ENCODE measurements at regions not wholly inside any gene's neighbourhood (a gene's known extent, or its start where the extent isn't known, plus 50 kb on each side); places are given as distances from the start of the nearest gene placed in this dataset.
"Not testable (repeated sequence)": the region's sequence is repeated elsewhere in the genome, so short reads cannot be mapped to it uniquely, and the experiment has no call there.

DNA sequence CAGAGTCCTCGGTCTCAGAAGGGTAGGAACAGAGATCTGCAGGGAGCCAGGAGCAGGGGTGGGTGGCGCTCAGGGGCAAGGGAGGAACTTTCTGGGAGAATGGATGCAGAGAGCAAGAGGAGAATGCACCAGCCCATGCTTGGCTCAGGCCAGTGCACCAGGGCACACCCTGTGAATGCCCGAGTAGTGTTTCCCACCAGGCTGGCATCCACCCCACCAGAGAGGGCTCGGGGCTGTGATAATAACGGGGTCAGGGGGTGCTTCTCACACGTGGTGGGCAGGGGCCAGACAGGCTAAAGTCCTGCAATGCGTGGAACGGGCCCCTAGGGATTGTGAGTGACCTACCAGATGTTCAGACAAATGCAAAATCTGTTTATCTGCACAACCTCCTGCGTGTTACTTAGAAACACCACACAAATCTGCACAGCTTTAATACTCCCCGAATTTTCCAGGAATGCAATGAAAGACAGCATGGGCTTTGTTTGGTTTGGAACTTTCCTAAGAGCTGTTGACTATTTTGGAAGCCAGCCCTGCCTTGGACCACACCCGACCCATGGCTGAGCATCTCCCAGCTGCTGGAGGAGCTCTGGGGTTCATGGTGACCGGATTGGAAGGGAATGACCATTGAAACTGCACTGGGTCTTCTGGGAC lies 368.3 kb downstream of the SHANK2 start:
- no peak for DNase-seq

DNA sequence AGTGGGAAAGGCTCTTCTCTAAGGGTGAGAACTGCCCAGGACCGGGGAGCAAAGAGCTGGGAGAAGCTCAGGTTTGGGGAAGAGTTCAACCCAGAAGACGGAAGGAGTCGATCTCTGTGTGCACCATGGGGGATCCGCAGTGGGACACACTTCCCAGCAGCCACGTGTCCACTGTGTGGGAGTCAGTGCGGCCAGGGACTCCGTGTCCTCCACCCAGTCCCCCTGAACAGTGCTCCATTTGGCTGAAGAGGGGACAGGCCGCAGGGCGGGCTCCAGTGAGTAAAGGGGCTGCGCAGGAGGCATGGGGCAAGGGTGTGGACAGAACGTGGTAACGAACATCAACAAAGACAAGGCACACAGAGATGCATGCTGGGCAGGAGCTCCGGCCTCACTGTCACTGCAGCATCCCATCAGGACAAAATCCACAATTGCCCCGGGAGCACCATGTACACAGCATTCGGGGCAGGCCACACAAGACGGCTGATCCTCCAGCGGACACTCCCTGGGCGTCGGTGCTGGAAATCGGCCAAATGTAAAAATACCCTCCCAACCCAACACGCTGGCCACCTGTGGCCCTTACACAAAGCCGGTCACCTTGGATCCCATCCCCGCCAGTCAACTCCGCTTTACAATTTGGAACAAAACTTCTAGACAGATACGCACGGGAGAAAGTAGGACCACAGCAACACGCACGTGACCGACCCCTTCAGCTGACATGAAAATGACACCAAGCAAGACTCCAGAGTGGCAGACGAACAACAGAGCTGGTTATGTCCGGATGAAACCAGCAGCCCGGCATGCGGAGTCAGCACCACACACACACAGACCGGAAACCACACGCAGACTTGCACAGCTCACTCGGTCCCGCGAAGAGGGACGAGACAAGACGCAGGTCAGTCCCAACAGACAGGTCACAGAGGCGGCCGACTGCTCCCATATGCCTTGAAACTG lies 366.8 kb downstream of the SHANK2 start:
- DNase-seq, result no peak

DNA sequence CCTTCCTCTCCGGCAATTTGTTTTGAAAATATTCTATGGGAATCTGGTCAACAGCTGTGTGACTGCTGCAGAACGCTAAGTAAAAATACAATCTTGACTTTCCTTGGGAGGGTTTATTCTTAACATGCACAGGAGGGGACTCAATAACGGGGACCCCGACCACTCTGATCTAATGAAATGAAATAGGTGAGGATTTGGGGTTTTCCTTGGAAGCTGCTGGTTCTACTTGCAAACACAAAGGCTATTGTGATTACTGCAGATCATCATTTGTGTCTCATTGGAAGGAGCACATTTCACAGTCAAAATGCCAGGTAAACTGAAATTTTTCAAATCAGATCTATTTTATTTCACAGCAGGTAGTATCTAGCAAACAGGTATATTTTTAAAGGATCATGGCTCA lies 366.1 kb downstream of the SHANK2 start:
- DNase-seq, result no peak

DNA sequence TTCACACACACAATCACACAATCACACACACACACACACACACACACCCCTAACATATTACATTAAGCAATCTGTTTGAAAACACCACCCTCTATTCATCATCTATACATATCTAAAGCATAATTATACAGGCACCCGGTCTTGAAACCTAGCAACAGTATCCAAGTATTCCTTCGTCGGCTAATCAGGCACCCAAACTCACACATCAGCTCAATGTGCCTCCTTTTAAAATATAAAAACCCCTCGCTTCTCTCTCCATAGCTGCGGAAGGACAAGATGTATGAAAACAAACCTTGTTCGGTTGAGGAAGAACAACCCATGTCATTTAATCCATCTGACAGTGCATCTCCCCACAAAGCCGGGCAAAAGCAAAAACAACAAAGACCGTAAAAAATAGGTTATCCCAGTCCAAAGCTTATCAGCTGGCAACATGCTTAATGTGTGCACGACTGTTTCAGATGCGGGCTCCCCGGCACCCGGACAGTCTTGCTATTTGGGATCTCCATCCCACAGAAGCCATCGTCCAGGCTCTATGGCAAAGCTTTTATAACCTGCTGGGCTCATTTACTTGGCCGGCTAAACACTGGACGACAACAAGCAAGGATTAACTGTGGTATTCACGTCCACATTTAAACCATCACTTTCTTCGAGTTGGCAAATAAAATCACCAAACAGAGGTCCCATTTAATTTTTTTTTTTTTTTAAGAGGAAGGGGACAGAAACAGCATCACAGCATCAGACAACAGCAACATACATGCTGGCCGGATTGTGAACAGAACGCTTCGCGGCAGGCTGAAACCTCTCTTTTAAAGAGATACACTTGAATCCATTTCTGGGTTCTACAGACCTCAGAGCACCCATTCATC lies 365.5 kb downstream of the SHANK2 start:
- no peak for DNase-seq

DNA sequence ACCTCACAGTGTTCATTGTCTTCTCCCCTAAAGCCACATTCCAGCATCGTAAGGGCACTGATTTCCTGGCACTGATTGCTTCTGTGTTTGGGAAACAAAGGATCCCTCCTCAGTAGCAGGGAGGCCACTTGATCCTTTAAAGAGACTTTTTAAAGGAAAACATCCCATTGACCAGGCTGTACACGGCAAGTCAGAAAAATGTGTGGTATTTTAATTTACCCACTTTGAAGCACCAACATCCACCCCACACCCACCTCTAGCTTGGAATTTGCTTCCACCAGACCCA lies 364.9 kb downstream of the SHANK2 start:
- DNase-seq, result no peak

DNA sequence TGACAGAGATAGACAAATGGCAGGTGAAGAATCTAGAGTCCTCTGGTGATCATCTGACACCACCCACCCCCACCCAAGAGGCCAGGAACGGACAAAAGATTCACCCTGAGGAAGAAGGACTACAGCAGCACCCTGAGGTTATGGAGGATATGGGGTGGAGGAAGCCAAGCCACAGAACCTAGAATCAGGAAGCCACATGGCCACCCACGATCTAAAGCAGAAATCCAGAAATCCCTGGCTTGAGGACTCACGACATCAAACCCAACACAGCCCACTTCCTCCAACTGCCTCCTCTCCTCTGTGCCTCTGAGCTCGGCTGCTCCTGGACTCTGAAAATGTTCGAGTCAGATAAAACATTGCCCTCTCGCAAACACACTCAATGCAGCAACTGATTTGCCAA lies 364.3 kb downstream of the SHANK2 start:
- DNase-seq, result no peak

DNA sequence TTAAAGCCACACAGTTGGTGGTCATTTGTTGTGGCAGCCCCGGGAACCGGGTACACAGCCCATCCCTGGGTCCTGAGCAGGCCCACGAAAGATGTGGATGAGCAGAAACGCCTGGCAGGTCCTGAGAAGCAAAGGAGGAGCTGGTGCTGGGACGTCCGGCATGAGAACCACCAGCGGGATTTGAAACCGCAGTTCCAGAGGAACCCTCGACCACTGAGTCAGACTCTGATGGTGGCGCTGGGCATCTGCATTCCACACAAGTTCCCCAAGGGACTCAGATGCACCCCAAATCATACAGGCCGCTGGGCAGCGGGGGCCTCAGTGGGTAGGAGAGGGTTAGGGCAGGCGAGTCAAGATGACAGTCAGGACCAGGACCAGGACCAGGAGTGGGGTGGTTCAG lies 363.0 kb downstream of the SHANK2 start:
- DNase-seq, result no peak

DNA sequence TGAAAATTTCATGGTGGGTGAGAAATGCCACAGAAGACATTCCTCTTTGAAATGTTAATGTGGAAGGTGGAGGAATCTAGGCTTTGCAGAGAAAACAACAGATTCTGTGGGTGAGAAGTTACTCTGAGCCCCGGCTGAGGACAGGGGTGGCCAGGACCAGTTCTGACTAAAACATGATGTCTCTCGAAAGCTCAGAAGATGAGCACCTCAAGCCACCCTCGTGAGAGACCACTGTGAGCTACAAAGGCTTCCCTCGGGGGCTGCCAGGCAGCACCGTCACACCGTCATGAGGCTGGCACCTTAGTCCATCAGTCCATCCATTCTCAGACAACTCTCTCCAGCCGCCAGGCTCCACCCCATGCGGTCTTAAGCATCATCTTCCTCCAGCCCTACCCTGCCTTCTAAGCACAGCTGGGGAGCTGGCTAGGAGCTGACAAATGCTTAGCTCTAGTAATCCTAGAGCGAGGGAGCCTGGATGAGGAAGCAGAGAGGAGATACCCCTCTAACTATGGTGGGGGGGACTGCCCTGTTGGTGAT lies 360.5 kb downstream of the SHANK2 start:
- no peak for DNase-seq

DNA sequence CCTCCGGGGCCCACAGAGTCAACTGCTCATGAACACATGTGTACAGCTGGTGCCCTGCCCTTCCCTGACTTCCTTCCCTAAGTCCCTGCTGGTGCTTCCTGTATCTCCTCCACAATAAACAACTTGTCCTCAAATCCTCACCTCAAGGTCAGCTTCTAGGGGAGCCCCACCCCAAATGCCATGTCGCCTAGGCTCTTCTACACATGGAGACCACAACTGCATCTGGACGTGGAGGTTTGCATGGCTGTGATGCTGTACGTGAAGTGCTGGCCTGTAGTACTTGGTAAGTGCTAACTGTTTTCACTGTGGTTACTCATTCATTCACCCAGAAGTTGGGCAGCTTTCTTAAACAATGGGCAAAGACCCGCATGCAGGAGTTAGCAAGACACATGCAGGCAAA lies 359.5 kb downstream of the SHANK2 start:
- no peak for DNase-seq

DNA sequence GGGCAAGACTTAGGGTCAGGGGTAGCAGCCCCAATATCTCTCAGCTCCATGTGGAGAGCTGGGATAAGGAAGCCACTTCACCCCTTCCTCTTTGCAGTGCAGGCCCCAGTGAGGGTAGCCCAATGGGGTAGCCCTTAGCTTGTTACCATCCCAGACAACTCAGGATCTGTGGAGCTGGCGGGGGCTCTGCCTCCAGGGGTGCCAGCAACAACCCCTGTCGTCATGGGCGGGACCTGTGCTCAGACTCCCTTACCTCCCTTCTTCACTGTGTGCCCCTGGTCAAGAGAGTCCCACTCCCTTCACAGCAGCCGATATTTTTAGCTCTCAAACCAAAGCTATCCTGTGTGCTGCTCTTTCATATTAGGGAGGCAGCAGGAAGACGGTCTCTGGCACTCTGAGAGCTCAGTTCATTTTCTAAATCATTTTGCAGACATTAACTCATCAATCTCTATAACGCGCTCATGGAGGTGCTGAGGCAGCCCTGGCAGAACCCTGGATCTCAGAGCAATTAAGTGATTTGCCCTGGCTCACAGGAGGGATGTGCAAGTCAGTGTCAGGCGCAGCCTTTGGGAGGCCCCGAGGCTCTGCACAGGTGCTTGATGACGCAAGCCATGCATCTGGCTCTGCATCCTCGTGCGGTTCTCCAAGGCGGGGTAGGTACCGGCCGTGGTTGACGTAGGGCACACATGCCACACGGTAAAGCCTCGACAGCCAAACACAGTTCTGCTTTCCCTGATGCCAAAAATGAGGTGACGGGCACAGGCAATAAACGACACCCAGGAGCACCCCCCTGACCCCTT lies 357.6 kb downstream of the SHANK2 start:
- DNase-seq, result no peak

DNA sequence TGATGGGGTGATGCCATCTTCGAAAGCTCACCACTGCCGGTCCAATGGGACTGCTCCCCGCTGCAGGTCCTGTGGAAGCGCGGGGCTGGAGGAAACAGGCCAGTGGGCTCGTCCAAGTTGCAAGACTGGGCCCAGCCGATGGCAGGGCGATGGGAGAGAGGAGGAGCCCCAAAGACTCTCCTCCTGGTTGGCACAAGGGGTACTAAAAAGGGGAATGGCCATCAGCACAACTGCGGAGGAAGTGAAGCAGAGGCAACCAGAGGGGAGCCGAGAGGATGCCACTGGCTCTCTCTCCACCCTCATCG lies 357.1 kb downstream of the SHANK2 start:
- DNase-seq, result no peak

DNA sequence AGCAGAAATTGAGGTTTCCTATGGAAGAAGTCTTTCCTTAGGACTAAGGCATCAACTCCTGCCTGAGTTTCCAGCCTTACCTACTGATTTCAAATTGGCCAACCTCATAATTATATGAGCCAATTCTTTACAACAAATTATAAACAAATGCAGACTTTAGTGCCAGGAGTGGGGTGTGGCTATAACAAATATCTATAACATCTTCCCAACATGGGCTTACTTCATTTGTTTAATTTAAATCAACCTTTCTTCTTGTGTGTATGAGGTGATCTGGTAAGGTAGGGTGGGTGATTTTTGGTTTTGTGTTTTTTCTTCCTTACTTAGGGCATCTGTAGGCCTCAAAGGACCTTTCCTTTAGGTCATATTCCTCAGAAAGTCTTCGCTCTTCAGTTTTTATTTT lies 354.9 kb downstream of the SHANK2 start:
- no peak for DNase-seq

DNA sequence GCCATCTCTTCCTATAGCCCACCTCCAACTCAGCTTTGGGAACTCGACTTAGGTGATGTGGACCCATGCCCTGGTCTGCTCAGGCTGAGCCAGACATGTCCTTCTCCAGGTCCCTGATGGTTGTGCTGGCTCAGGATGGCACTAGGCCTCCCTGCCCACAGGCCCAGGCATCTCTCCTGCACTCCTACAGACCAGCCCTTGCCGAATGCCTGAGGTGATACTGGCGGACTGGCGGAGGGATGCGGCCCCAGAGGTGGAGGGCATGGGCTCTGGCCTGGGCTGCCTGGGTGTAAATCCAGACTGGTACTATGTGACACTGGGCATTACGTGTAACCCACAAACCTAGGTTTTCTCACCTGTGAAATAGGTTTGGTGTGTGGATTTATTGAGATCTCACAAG lies 352.8 kb downstream of the SHANK2 start:
- no peak for DNase-seq

DNA sequence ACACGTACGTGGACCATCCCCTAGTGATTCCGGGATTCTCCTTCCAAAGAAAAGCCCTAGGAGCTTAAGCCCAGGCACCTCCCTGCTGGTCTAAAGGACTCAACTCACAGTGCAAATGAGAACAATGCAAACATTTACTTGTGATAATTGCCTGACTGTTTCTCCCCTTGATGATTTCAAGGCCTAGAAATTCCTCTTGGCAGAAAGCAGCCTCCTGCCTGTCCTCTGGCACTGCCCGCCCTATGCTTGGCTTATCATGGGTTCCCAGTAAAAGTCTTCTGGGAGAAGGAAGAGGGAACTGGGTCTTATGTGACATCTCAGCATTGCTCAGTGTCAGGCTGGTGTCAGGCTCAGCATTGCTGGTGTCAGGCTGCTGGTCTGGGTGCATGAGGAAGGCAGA lies 351.8 kb downstream of the SHANK2 start:
- DNase-seq, result no peak

DNA sequence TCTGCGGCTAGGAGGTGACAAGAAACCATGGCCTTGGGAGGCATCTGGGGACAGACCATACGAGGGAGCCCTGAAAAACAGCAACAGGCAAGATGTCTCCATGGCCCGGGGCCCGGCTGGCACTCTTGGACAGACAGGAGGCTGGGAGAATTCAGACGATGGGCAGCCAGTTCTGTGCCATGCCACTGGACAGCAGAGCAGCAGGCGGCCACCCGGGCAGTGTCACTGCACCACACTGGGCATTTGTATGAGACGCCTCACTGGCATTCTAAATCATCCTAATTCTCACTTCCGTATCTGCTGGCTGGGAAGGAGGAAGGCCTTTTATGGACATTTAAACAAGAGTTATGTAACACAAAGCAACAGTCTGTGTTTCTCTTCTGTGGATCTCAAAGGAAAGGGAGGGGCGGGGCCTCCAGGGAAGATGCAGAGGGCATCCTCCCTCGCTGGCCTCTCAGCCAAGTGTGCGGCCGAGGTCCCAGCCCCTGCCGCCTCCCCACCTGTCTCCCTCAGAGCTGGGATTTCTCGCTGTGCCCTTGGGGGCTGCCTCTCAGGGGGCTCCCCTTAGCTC lies 350.3 kb downstream of the SHANK2 start:
- DNase-seq, result no peak

DNA sequence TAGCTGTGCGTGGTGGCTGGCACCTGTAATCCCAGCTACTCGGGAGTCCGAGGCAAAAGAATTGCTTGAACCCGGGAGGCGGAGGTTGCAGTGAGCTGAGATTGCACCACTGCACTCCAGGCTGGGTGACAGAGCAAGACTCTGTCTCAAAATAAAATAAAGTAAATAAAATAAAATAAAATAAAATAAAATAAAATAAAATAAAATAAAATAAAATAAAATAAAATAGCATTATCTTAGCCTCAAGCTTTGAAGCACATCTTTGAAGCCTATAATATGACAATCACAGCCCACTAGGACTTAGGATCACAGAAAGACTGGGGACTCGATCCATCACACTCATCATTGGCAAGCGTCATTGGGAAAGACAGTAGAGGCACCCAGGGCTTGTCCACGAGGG lies 349.1 kb downstream of the SHANK2 start:
- not testable (repeated sequence) for DNase-seq

DNA sequence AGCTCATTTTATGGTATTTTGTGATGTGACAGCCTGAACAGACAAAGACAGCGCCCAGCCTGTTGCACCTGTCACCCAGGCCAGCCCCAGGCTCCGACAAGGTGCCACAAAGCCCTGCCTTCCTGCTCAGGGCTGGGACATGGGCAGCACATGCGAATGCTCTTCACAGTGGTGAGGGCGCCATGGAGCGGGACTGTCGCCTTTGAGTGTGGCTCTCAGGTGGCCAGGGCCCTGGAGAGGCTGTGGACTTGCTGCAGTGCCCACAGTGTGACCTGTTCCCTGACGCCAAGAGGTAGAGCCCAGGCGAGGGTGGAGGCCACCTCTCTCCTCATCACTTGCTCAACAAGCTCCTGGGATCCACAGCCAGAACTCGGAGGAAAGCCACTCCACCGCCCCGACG lies 346.3 kb downstream of the SHANK2 start:
- DNase-seq, result no peak

DNA sequence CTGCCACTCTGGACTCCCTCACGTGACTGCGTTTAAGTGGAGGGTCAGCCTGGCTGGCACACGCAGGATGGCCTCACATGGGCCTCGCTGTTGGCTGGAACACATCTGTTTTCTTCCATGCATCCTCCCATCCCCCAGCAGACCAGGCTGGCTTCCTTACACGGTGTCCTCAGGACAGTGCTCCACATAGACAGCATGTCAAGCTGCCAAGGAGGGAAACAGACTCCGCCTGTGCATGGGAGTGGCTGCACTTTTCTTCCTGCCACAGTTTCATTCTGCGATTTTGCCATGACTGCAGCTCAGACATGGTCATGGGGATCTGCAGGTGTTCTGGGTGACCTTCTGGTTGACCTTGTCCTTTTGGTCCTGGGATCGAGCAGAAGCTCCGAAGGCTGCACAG lies 344.2 kb downstream of the SHANK2 start:
- DNase-seq, result no peak

DNA sequence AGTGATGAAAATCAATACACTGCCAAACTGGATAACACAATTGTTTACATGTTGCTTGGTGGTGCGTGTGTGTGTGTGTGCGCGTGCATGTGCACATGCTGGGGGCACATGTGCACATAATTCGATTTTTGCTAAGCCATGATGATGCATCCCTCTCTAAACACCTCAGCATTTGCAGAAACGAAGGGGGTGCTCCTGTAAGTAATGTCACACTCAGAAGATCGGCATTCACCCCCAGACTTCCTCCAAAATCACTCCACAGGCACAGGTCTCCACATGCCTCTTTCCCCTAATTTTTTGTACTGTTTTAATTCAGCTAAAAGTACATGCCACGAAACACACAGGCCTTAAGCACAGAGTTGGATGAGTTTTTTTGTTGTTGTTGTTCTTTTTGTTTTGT lies 341.5 kb downstream of the SHANK2 start:
- DNase-seq, result no peak

DNA sequence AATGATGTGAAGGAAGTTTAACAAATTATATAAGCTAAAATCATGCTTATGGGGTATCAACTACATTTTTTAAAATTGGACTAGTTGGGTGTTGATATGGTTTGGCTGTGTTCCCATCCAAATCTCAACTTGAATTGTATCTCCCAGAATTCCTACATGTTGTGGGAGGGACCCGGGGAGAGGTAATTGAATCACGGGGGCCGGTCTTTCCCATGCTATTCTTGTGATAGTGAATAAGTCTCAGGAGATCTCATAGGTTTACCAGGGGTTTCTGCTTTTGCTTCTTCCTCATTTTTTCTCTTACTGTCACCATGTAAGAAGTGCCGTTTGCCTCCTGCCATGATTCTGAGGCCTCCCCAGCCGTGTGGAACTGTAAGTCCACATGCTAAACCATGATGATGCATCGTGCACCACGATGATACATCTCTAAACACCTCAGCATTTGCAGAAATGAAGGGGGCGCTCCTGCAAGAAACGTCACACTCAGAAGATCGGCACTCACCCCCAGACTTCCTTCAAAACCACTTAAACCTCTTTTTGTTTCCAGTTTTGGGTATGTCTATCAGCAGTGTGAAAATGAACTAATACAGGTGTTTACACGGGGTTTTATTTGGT lies 340.0 kb downstream of the SHANK2 start:
- DNase-seq, result peak; percentile 18

DNA sequence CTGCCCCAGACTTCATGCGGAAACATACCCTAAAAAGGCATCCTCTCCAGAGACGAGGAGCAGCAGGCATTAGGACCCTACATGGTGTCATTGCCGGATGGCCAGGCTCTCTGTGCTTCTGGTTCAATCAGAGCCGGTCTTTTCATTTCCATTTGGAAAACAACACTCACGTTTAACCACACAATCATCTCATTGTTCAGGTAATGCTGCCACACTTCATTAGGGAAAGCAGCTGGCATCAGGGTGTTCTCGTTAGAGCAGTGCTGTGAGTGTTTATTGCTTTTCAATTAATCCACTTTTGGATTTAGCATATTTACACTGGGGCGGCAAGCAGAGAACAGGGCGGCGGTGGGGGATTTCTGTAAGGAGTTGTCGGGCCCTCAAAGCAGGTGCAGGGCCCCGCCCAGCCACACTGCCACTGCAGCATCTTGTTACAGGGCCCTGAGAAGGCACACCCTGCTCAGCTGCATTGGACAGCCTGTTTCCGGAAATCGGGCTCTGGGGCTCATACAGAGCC lies 338.6 kb downstream of the SHANK2 start:
- DNase-seq, result no peak

DNA sequence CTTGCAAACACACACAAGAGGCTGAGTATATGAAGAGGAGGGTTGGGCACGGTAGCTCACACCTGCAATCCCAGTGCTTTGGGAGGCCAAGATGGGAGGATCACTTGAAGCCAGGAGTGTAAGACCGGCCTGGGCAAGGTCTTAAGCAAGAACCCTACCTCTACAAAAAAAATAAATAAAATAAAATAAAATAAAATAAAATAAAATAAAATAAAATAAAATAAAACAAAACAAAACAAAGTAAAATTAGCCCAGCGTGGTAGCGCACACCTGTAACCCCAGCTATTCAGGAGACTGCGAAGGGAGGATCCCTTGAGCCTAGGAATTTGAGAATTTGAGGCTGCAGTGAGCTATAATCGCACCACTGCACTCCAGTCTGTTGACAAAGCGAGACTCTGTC lies 337.9 kb downstream of the SHANK2 start:
- DNase-seq, result no peak
